WTC11 (cell line): ENCODE measurements at regions not wholly inside any gene's neighbourhood (a gene's known extent, or its start where the extent isn't known, plus 50 kb on each side); places are given as distances from the start of the nearest gene placed in this dataset.

Experiments used
- ATAC-seq: fragments of 200-7000 bp; cut with Tn5 transposase; 2 replicates; pipeline ENCODE4 v1.10.0; 2021; ENCODE audit warnings: mild to moderate bottlenecking, moderate library complexity
- CTCF ChIA-PET: fragments of 300-600 bp; sonication (Branson Sonifier 250); formaldehyde crosslinking; loops from one replicate; lab custom pipeline; 2021; ENCODE audit warnings: antibody characterized with exemption; lab: Charles Lee
- POLR2A ChIA-PET: fragments of 350-600 bp; sonication (Branson Sonifier 250); formaldehyde crosslinking; loops from one replicate; lab custom pipeline; 2021; ENCODE audit warnings: antibody characterized with exemption; lab: Charles Lee
- DNase-seq: peaks from one replicate; pipeline ENCODE4 v3.0.0; 2021; ENCODE audit warnings: low spot score
- H3K27ac Mint-ChIP-seq: 2 replicates; pipeline ENCODE4 v1.8.0; 2021; ENCODE audit warnings: mixed read lengths
- H3K27me3 Mint-ChIP-seq: 2 replicates; pipeline ENCODE4 v1.8.0; 2021; ENCODE audit warnings: low read depth, mild to moderate bottlenecking, moderate library complexity, mixed read lengths
- H3K36me3 Mint-ChIP-seq: 2 replicates; pipeline ENCODE4 v1.8.0; 2021; ENCODE audit warnings: mixed read lengths
- H3K4me1 Mint-ChIP-seq: 2 replicates; pipeline ENCODE4 v1.8.0; 2022; ENCODE audit warnings: mixed read lengths
- H3K4me3 Mint-ChIP-seq: 2 replicates; pipeline ENCODE4 v1.8.0; 2021; ENCODE audit warnings: mild to moderate bottlenecking, moderate library complexity, mixed read lengths
- H3K9me3 Mint-ChIP-seq: 2 replicates; pipeline ENCODE4 v1.8.0; 2021; ENCODE audit warnings: mixed read lengths
- ATF1 ChIP-seq: sonication (generic); formaldehyde crosslinking; IDR thresholded peaks from 2 replicates; pipeline ENCODE4 v1.8.1; 2023; ENCODE audit warnings: mild to moderate bottlenecking, moderate library complexity, missing genetic modification reagents
- CREB1 ChIP-seq: sonication (generic); formaldehyde crosslinking; IDR thresholded peaks from 2 replicates; pipeline ENCODE4 v1.8.0; 2023; ENCODE audit warnings: mild to moderate bottlenecking, missing genetic modification reagents
- ESRRA ChIP-seq: sonication (generic); formaldehyde crosslinking; IDR thresholded peaks from 2 replicates; pipeline ENCODE4 v1.8.1; 2022; ENCODE audit warnings: mild to moderate bottlenecking, missing genetic modification reagents, borderline replicate concordance
- FOXJ3 ChIP-seq: sonication (generic); formaldehyde crosslinking; IDR thresholded peaks from 2 replicates; pipeline ENCODE4 v1.9.0; 2021; ENCODE audit warnings: missing genetic modification reagents, mild to moderate bottlenecking, borderline replicate concordance
- FOXK1 ChIP-seq: sonication (generic); formaldehyde crosslinking; IDR thresholded peaks from 2 replicates; pipeline ENCODE4 v1.8.0; 2022; ENCODE audit warnings: mild to moderate bottlenecking, moderate library complexity, missing genetic modification reagents
- GABPB1 ChIP-seq: sonication (generic); formaldehyde crosslinking; IDR thresholded peaks from 2 replicates; pipeline ENCODE4 v1.8.1; 2023; ENCODE audit warnings: mild to moderate bottlenecking, missing genetic modification reagents
- GTF2I ChIP-seq: fragments of 250-450 bp; sonication (Bioruptor Pico); conservative IDR thresholded peaks from 2 replicates; pipeline ENCODE4 v1.4.0; 2021; ENCODE audit warnings: mild to moderate bottlenecking
- NR2C2 ChIP-seq: sonication (generic); formaldehyde crosslinking; IDR thresholded peaks from 2 replicates; pipeline ENCODE4 v1.8.0; 2022; ENCODE audit warnings: mild to moderate bottlenecking, missing genetic modification reagents
- NR3C1 ChIP-seq: sonication (generic); formaldehyde crosslinking; conservative IDR thresholded peaks from 2 replicates; pipeline ENCODE4 v1.8.1; 2023; ENCODE audit warnings: low read depth, mild to moderate bottlenecking, missing genetic modification reagents
- SMAD4 ChIP-seq: sonication (generic); formaldehyde crosslinking; IDR thresholded peaks from 2 replicates; pipeline ENCODE4 v1.8.0; 2022; ENCODE audit warnings: mild to moderate bottlenecking, missing genetic modification reagents
- SOX15 ChIP-seq: fragments of 250-450 bp; sonication (Bioruptor Pico); IDR thresholded peaks from 2 replicates; pipeline ENCODE4 v1.9.0; 2021; ENCODE audit warnings: mild to moderate bottlenecking
- TEAD1 ChIP-seq: sonication (generic); formaldehyde crosslinking; IDR thresholded peaks from 2 replicates; pipeline ENCODE4 v1.8.0; 2022; ENCODE audit warnings: mild to moderate bottlenecking, missing genetic modification reagents
- ZNF121 ChIP-seq: sonication (generic); formaldehyde crosslinking; IDR thresholded peaks from 2 replicates; pipeline ENCODE4 v1.8.0; 2023; ENCODE audit warnings: missing genetic modification reagents
- ZNF232 ChIP-seq: sonication (generic); formaldehyde crosslinking; IDR thresholded peaks from 2 replicates; pipeline ENCODE4 v1.8.0; 2022; ENCODE audit warnings: mild to moderate bottlenecking, missing genetic modification reagents
- TF ChIP-seq, protein P1 (sequence below): sonication (generic); formaldehyde crosslinking; IDR thresholded peaks from 2 replicates; pipeline ENCODE4 v1.8.1; 2022; ENCODE audit warnings: mild to moderate bottlenecking, moderate library complexity, missing genetic modification reagents
- TF ChIP-seq, protein P2 (sequence below): sonication (generic); formaldehyde crosslinking; IDR thresholded peaks from 2 replicates; pipeline ENCODE4 v1.8.0; 2022; ENCODE audit warnings: mild to moderate bottlenecking, missing genetic modification reagents
- TF ChIP-seq, protein P3 (sequence below): sonication (generic); formaldehyde crosslinking; IDR thresholded peaks from 2 replicates; pipeline ENCODE4 v1.8.0; 2022; ENCODE audit warnings: mild to moderate bottlenecking, missing genetic modification reagents
- TF ChIP-seq, protein P4 (sequence below): fragments of 250-450 bp; sonication (Bioruptor Pico); IDR thresholded peaks from 2 replicates; pipeline ENCODE4 v1.9.0; 2021; ENCODE audit warnings: moderate library complexity, mild to moderate bottlenecking, inconsistent platforms, borderline replicate concordance
- TF ChIP-seq, protein P5 (sequence below): sonication (generic); formaldehyde crosslinking; IDR thresholded peaks from 2 replicates; pipeline ENCODE4 v1.8.1; 2022; ENCODE audit warnings: low read depth, missing genetic modification reagents, borderline replicate concordance
- TF ChIP-seq, protein P6 (sequence below): sonication (generic); formaldehyde crosslinking; IDR thresholded peaks from 2 replicates; pipeline ENCODE4 v1.8.0; 2023; ENCODE audit warnings: missing genetic modification reagents
- TF ChIP-seq, protein P7 (sequence below): fragments of 250-450 bp; sonication (Bioruptor Pico); IDR thresholded peaks from 2 replicates; pipeline ENCODE4 v1.9.0; 2021; ENCODE audit warnings: mild to moderate bottlenecking
- TF ChIP-seq, protein P8 (sequence below): sonication (generic); formaldehyde crosslinking; IDR thresholded peaks from 2 replicates; pipeline ENCODE4 v1.8.1; 2023; ENCODE audit warnings: mild to moderate bottlenecking, moderate library complexity, missing genetic modification reagents
- TF ChIP-seq, protein P9 (sequence below): sonication (generic); formaldehyde crosslinking; IDR thresholded peaks from 2 replicates; pipeline ENCODE4 v1.8.1; 2022; ENCODE audit warnings: low read depth, mild to moderate bottlenecking, moderate library complexity, missing genetic modification reagents, borderline replicate concordance
- TF ChIP-seq, protein P10 (sequence below): sonication (generic); formaldehyde crosslinking; IDR thresholded peaks from 2 replicates; pipeline ENCODE4 v1.8.0; 2023; ENCODE audit warnings: mild to moderate bottlenecking, missing genetic modification reagents

DNA sequence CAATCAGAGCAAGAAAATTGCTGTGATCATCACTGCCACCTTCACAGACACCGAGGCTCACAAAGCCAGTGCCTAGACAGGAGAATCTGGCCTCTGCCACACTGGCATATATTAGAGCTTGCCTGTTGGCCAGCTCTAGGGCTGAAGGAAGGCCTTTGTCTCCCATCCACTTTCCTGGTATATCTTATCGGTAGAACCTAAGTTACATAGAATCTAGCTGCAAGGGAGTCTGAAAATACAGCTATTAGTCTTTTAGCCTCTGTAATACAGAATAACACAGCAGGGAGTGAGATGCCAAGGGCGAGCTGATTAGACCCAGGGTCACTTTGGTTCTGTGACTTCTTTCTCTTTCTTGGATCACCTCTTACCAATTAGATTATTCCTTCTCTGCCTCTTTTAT lies 154.9 kb upstream of the KL start:
- peaks cover 5% of the 10 kb centered on the region; the same call in 1 of the 2 replicates for H3K9me3 Mint-ChIP-seq
- no peak overlapping the region for H3K4me3 Mint-ChIP-seq
- TF ChIP-seq, protein P1, sequence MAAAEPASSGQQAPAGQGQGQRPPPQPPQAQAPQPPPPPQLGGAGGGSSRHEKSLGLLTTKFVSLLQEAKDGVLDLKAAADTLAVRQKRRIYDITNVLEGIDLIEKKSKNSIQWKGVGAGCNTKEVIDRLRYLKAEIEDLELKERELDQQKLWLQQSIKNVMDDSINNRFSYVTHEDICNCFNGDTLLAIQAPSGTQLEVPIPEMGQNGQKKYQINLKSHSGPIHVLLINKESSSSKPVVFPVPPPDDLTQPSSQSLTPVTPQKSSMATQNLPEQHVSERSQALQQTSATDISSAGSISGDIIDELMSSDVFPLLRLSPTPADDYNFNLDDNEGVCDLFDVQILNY, result no peak
- TF ChIP-seq, protein P2, sequence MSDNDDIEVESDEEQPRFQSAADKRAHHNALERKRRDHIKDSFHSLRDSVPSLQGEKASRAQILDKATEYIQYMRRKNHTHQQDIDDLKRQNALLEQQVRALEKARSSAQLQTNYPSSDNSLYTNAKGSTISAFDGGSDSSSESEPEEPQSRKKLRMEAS (CRISPR knock-in tag), result no peak
- no peak for TF ChIP-seq GABPB1 (CRISPR knock-in tag)
- TF ChIP-seq CREB1 (CRISPR knock-in tag), result no peak
- TF ChIP-seq, protein P3, sequence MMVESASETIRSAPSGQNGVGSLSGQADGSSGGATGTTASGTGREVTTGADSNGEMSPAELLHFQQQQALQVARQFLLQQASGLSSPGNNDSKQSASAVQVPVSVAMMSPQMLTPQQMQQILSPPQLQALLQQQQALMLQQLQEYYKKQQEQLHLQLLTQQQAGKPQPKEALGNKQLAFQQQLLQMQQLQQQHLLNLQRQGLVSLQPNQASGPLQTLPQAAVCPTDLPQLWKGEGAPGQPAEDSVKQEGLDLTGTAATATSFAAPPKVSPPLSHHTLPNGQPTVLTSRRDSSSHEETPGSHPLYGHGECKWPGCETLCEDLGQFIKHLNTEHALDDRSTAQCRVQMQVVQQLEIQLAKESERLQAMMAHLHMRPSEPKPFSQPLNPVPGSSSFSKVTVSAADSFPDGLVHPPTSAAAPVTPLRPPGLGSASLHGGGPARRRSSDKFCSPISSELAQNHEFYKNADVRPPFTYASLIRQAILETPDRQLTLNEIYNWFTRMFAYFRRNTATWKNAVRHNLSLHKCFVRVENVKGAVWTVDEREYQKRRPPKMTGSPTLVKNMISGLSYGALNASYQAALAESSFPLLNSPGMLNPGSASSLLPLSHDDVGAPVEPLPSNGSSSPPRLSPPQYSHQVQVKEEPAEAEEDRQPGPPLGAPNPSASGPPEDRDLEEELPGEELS, result no peak
- no peak for TF ChIP-seq NR3C1
- TF ChIP-seq SMAD4 (CRISPR knock-in tag), result no peak
- ChIA-PET POLR2A (no interaction called here), CTCF (no interaction called here)
- H3K27me3 Mint-ChIP-seq, result no peaks in the 10 kb centered on the region
- no peaks in the 10 kb centered on the region for H3K4me1 Mint-ChIP-seq
- H3K27ac Mint-ChIP-seq, result no peak overlapping the region
- ATAC-seq (no peak), DNase-seq (no peak)
- H3K36me3 Mint-ChIP-seq, result no peaks in the 10 kb centered on the region

DNA sequence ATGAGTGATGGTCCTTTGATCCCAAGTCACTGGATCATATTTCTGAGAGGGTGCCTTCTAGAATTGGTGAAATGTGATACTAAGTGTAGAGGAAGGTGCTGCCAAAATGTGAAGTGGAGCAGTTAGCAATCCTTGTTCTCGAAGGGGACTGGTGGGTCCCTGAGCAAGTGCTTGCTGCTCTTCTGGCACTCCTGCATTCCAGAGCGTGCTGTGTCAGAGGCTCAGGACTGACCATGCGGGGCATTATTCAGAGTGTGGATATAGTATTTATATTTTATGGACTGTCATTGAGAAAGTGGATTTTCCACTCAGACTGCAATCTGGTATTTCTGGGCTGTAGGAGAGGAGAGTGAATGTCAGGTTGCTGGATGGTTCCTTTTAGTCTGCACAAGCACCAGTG lies 152.6 kb upstream of the KL start:
- Mint-ChIP-seq H3K9me3 (peaks cover 3% of the 10 kb centered on the region; the same call in 1 of the 2 replicates), H3K27ac (no peak overlapping the region), H3K27me3 (no peaks in the 10 kb centered on the region), H3K4me1 (no peaks in the 10 kb centered on the region), H3K36me3 (no peaks in the 10 kb centered on the region), H3K4me3 (no peak overlapping the region)
- DNase-seq (no peak), ATAC-seq (no peak)
- CTCF ChIA-PET, result interaction anchor here (1.2 kb wide), 1 partner anchor 17 kb away, joined by 3 read pairs; no protein-coding TSS in a partner anchor
- POLR2A ChIA-PET, result interaction anchor here (0.6 kb wide), 1 partner anchor 27 kb away, joined by 3 read pairs; no protein-coding TSS in a partner anchor
- TF ChIP-seq TEAD1, result no peak
- no peak for TF ChIP-seq GTF2I (CRISPR knock-in tag)
- no peak for TF ChIP-seq NR2C2 (CRISPR knock-in tag)
- TF ChIP-seq NR3C1, result no peak
- no peak for TF ChIP-seq ZNF232
- TF ChIP-seq, protein P4, sequence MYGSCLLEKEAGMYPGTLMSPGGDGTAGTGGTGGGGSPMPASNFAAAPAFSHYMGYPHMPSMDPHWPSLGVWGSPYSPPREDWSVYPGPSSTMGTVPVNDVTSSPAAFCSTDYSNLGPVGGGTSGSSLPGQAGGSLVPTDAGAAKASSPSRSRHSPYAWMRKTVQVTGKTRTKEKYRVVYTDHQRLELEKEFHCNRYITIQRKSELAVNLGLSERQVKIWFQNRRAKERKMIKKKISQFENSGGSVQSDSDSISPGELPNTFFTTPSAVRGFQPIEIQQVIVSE (CRISPR knock-in tag), result no peak
- TF ChIP-seq ESRRA (CRISPR knock-in tag), result no peak
- no peak for TF ChIP-seq SOX15 (CRISPR knock-in tag)
- TF ChIP-seq, protein P5, sequence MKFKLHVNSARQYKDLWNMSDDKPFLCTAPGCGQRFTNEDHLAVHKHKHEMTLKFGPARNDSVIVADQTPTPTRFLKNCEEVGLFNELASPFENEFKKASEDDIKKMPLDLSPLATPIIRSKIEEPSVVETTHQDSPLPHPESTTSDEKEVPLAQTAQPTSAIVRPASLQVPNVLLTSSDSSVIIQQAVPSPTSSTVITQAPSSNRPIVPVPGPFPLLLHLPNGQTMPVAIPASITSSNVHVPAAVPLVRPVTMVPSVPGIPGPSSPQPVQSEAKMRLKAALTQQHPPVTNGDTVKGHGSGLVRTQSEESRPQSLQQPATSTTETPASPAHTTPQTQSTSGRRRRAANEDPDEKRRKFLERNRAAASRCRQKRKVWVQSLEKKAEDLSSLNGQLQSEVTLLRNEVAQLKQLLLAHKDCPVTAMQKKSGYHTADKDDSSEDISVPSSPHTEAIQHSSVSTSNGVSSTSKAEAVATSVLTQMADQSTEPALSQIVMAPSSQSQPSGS (CRISPR knock-in tag), result no peak
- TF ChIP-seq, protein P6, sequence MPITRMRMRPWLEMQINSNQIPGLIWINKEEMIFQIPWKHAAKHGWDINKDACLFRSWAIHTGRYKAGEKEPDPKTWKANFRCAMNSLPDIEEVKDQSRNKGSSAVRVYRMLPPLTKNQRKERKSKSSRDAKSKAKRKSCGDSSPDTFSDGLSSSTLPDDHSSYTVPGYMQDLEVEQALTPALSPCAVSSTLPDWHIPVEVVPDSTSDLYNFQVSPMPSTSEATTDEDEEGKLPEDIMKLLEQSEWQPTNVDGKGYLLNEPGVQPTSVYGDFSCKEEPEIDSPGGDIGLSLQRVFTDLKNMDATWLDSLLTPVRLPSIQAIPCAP (CRISPR knock-in tag), result no peak
- TF ChIP-seq ZNF121 (CRISPR knock-in tag), result no peak
- TF ChIP-seq, protein P7, sequence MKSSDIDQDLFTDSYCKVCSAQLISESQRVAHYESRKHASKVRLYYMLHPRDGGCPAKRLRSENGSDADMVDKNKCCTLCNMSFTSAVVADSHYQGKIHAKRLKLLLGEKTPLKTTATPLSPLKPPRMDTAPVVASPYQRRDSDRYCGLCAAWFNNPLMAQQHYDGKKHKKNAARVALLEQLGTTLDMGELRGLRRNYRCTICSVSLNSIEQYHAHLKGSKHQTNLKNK (CRISPR knock-in tag), result no peak
- TF ChIP-seq, protein P8, sequence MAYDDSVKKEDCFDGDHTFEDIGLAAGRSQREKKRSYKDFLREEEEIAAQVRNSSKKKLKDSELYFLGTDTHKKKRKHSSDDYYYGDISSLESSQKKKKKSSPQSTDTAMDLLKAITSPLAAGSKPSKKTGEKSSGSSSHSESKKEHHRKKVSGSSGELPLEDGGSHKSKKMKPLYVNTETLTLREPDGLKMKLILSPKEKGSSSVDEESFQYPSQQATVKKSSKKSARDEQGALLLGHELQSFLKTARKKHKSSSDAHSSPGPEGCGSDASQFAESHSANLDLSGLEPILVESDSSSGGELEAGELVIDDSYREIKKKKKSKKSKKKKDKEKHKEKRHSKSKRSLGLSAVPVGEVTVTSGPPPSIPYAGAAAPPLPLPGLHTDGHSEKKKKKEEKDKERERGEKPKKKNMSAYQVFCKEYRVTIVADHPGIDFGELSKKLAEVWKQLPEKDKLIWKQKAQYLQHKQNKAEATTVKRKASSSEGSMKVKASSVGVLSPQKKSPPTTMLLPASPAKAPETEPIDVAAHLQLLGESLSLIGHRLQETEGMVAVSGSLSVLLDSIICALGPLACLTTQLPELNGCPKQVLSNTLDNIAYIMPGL (CRISPR knock-in tag), result no peak
- no peak for TF ChIP-seq FOXK1 (CRISPR knock-in tag)
- TF ChIP-seq FOXJ3 (CRISPR knock-in tag), result no peak
- TF ChIP-seq, protein P9, sequence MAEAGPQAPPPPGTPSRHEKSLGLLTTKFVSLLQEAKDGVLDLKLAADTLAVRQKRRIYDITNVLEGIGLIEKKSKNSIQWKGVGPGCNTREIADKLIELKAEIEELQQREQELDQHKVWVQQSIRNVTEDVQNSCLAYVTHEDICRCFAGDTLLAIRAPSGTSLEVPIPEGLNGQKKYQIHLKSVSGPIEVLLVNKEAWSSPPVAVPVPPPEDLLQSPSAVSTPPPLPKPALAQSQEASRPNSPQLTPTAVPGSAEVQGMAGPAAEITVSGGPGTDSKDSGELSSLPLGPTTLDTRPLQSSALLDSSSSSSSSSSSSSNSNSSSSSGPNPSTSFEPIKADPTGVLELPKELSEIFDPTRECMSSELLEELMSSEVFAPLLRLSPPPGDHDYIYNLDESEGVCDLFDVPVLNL, result no peak
- TF ChIP-seq, protein P10, sequence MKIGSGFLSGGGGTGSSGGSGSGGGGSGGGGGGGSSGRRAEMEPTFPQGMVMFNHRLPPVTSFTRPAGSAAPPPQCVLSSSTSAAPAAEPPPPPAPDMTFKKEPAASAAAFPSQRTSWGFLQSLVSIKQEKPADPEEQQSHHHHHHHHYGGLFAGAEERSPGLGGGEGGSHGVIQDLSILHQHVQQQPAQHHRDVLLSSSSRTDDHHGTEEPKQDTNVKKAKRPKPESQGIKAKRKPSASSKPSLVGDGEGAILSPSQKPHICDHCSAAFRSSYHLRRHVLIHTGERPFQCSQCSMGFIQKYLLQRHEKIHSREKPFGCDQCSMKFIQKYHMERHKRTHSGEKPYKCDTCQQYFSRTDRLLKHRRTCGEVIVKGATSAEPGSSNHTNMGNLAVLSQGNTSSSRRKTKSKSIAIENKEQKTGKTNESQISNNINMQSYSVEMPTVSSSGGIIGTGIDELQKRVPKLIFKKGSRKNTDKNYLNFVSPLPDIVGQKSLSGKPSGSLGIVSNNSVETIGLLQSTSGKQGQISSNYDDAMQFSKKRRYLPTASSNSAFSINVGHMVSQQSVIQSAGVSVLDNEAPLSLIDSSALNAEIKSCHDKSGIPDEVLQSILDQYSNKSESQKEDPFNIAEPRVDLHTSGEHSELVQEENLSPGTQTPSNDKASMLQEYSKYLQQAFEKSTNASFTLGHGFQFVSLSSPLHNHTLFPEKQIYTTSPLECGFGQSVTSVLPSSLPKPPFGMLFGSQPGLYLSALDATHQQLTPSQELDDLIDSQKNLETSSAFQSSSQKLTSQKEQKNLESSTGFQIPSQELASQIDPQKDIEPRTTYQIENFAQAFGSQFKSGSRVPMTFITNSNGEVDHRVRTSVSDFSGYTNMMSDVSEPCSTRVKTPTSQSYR (CRISPR knock-in tag), result no peak
- TF ChIP-seq ATF1 (CRISPR knock-in tag), result no peak
